ENCODE measurements at regions not wholly inside any gene's neighbourhood (a gene's known extent, or its start where the extent isn't known, plus 50 kb on each side); places are given as distances from the start of the nearest gene placed in this dataset.

DNA sequence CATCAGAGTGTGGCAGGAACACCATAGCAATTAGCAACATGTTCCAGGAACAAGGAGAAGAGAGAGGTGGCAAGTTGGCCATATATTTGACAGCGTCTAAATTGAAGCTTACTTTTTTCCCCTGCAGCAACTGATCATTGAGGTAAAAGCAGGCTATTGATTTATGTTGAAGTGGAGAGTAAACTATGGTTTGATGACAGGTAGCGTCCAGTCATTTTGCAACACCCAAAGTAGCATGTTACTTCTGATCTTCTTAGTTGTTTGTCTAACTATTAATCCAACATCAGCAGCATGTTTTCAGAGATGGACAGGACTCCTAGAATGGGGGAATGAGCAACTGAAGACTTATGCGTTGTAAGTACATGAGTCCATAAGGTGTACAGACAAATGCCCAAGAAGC lies 225.8 kb downstream of the ZPLD1 start:
- no peak overlapping the region for H3K4me3 ChIP-seq (ENCODE audit: low read depth, low read length)
- TF ChIP-seq, protein P1, sequence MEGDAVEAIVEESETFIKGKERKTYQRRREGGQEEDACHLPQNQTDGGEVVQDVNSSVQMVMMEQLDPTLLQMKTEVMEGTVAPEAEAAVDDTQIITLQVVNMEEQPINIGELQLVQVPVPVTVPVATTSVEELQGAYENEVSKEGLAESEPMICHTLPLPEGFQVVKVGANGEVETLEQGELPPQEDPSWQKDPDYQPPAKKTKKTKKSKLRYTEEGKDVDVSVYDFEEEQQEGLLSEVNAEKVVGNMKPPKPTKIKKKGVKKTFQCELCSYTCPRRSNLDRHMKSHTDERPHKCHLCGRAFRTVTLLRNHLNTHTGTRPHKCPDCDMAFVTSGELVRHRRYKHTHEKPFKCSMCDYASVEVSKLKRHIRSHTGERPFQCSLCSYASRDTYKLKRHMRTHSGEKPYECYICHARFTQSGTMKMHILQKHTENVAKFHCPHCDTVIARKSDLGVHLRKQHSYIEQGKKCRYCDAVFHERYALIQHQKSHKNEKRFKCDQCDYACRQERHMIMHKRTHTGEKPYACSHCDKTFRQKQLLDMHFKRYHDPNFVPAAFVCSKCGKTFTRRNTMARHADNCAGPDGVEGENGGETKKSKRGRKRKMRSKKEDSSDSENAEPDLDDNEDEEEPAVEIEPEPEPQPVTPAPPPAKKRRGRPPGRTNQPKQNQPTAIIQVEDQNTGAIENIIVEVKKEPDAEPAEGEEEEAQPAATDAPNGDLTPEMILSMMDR (IDR thresholded peaks at IDR 0.05; ENCODE audit: borderline replicate concordance, insufficient read depth, low read depth, low read length): no peak

GRCh38 chr3:102661707-102662497 lies 227.1 kb downstream of the ZPLD1 start:
- H3K4me3 ChIP-seq (ENCODE audit: low read depth, low read length): no peak overlapping the region
- TF ChIP-seq, protein P1 (IDR thresholded peaks at IDR 0.05; ENCODE audit: borderline replicate concordance, insufficient read depth, low read depth, low read length): no peak

- TF ChIP-seq, protein P1 (IDR thresholded peaks at IDR 0.05; ENCODE audit: borderline replicate concordance, insufficient read depth, low read depth, low read length): no peak
- H3K4me3 ChIP-seq (ENCODE audit: low read depth, low read length): no peak overlapping the region
These were observed 227.6 kb downstream of the ZPLD1 start for GRCh38 chr3:102662498-102662772.

DNA sequence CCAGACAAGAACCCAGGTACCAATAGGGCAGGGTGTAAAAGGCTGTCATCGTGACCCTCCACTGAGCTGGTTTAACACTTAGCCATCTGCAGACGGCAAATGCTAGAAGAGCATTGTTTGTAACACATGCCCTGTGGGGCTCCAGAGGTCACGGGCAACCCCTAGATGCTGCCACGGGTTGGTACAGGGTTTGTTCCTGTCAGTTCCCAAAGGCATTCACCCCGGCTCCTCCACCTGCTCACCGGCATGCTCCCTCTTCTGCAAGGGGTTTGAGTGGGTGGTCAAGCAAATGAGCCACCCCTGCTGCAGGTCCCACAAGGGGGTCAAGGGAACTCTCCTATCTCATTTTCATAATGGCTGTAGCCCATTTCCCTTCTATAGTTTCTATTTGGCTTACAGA lies 229.3 kb downstream of the ZPLD1 start:
- TF ChIP-seq, protein P1 (IDR thresholded peaks at IDR 0.05; ENCODE audit: borderline replicate concordance, insufficient read depth, low read depth, low read length): no peak
- H3K4me3 ChIP-seq (ENCODE audit: low read depth, low read length): no peak overlapping the region

DNA sequence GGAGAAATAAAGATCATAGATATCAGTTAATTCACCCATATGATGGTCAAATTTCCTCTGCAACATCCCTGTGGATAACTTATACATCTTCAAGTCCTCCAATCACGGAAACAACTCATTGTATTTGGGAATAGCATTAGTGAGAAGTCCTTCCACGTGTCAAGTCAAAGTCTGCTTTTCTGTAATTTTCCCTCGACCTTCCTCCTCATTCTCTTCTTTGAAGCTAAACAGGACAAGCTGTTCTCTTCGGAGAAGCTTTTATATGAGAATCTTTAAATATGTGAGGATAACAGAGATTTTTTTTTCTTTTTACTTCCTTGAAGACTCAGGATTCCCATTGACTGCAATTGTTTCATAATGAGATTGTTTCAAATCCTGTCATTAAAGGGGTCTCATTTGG lies 230.4 kb downstream of the ZPLD1 start:
- H3K4me3 ChIP-seq (ENCODE audit: low read depth, low read length): no peak overlapping the region
- TF ChIP-seq, protein P1 (IDR thresholded peaks at IDR 0.05; ENCODE audit: borderline replicate concordance, insufficient read depth, low read depth, low read length): no peak

- no peak overlapping the region for H3K4me3 ChIP-seq (ENCODE audit: low read depth, low read length)
- TF ChIP-seq, protein P1 (IDR thresholded peaks at IDR 0.05; ENCODE audit: borderline replicate concordance, insufficient read depth, low read depth, low read length): no peak
These were observed 233.4 kb downstream of the ZPLD1 start for GRCh38 chr3:102668247-102668646.

- TF ChIP-seq, protein P1 (IDR thresholded peaks at IDR 0.05; ENCODE audit: borderline replicate concordance, insufficient read depth, low read depth, low read length): no peak
- no peak overlapping the region for H3K4me3 ChIP-seq (ENCODE audit: low read depth, low read length)
These were observed 236.2 kb downstream of the ZPLD1 start for GRCh38 chr3:102670986-102671385.
